ENCODE measurements at regions not wholly inside any gene's neighbourhood (a gene's known extent, or its start where the extent isn't known, plus 50 kb on each side); places are given as distances from the start of the nearest gene placed in this dataset.
"Not testable (repeated sequence)": the region's sequence is repeated elsewhere in the genome, so short reads cannot be mapped to it uniquely, and the experiment has no call there.

DNA sequence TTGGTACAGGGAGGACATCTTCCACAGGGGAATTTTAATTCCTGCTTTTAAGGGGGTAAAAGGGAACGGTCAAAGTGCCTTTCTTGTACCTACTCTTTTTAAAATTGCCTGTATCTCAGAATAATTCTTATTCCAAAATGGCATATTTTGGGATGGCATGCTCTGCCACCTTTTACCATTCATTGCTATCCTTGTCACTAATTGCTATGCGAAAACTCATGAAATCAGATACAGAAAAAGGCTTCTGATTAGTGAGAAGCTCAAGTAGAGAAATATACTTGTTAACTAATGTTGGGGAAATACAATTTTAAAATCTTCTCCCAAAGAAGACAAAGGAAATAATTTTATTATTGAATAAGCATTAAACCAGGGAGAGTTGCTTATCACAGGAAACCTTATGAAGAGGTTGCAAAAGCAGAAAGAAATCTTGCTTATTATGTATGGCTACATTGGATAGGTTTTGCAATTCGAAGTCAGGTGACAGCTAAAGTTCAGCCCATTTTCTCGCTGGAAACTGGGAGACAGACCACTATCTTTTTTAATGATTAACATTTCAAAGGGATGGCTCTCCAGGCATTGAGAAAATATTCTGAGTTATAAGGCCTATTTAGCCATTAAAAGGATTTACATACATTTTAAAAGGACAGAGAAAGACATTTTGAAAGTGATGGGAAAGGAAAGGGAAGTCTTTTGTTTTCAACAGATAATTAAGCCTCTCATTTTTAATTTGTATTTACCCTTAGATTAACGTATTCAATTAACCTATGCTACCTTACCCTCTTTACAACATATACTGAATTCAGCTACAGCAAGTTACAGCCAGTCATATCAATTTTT, 110.3 kb upstream of the PRSS16 start:
- DNase-seq (ENCODE audit: low spot score): no peak

- DNase-seq (ENCODE audit: low spot score): peak; percentile 25
Measured at GRCh38 chr6:27138406-27138805, 109.1 kb upstream of the PRSS16 start.

DNA sequence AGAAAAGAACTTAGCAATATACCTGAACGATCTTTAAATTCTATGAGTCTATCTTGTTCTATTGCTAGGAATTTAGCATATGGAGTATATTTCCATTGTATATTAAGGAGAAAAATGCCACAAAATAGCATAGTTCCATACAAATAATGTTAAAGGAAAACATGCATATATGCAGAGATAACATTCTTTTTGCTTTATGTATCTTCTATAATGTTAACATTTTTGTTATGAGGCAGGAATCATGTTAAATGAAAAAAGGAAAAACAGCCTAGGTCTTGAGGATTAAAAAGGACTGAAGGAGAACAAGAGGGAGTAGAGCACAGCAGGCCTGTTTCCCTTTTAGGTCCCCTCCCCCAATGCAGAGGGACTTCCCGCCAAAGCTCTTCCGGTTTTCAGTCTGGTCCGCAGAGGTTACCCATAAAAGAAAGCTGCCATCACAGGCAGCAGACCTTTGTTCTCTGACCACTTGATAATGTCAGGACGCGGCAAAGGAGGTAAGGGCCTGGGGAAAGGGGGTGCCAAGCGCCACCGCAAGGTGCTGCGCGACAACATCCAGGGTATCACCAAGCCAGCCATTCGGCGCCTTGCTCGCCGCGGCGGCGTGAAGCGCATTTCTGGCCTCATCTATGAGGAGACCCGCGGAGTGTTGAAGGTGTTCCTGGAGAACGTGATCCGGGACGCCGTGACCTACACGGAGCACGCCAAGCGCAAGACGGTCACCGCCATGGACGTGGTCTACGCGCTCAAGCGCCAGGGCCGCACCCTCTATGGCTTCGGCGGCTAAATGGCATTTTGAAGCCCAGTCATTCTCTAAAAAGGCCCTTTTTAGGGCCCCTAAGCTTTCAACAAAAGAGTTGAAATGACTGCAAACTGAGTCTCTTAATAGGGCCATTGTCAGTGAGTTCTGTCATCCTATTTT, 108.4 kb upstream of the PRSS16 start:
- peak; percentile 92 for DNase-seq (ENCODE audit: low spot score)

- DNase-seq (ENCODE audit: low spot score): peak; percentile 78
Measured at GRCh38 chr6:27139756-27140579, 107.5 kb upstream of the PRSS16 start.

GRCh38 chr6:27140999-27141528, 106.4 kb upstream of the PRSS16 start:
- DNase-seq (ENCODE audit: low spot score): peak; percentile 54

DNA sequence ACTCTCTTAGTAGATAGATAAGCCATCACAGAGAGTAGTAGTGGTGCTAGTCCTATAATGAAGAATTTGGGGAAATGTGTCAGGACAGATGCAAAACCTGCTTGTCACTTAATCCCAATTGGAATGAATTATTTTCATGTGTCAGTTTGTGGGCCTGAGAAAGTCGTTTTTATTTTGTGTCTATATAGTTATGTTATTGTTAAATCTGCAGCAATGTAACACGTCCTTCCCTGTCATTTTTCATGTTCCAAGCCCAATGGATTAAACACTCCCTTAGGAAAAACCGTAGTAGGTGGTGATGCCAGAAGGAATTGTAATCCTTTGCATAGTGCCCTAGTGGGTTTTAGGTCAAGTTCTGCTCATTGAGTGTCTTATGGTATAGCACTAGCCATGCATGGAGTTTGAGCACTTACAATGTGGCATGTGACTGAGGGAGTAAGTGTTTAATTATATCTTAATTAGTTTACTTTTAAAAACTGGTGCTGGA, 105.9 kb upstream of the PRSS16 start:
- DNase-seq (ENCODE audit: low spot score): peak; percentile 66

GRCh38 chr6:27143020-27143388, 104.5 kb upstream of the PRSS16 start:
- DNase-seq (ENCODE audit: low spot score): not testable (repeated sequence)

DNA sequence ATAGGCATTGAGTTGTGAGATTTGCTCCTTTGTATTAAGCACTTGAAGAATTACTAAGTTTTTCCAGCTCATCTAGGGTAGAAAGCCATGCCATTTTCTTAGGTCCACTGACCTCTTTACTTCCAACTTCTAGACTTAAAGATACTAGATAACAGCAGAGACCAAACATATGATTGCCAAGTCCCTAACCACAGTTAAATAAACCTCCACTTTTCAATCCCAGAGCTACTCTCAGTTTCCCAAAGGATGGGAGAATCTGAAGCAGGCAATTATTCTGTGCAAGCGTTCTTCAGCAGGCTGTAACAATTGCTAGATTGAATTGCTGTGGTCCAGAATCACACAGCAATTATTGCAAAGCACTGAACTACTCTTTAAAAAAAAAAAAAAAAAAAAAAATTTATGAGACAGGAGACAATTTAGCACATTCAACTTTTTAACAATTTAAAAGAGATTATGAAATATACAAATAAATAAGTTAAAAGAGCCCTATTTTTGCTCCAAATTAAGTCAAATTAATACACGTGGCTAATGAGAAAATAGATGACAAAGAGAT, 104.0 kb upstream of the PRSS16 start:
- DNase-seq (ENCODE audit: low spot score): peak; percentile 61

GRCh38 chr6:27144740-27145079, 102.8 kb upstream of the PRSS16 start:
- peak; percentile 75 for DNase-seq (ENCODE audit: low spot score)

DNA sequence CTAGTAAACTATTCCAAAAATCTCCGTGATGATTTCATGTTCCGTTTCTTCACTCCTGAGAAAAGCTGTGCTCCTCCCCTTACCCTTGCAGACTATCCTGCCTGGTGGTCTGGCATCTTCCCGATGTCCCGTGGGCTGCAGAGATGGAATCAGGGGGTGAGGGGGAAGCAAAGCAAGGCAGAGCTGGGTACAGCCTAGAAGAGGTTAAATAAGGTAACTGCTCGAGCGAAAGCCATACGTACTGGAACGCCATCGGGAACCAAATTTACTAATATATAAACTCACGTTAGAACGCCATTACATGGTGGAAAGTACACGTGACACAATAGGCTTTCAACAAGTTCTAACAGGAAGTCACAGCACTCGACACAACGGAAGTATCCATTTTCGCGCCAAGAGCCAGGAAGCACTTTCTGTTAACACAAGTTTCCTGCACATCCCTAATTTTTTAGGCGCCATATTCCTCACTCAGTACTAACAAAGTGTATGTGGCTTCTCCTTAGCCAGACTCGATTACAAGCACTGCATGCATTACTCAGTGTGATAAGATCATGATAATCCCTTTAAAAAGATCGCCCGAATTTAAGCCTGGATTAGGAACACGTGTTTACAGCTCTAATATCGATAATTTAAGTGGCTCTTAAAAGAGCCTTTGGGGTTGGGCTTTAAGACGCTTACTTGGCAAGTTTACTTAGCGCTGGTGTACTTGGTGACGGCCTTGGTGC, 101.6 kb upstream of the PRSS16 start:
- DNase-seq (ENCODE audit: low spot score): peak; percentile 94

DNA sequence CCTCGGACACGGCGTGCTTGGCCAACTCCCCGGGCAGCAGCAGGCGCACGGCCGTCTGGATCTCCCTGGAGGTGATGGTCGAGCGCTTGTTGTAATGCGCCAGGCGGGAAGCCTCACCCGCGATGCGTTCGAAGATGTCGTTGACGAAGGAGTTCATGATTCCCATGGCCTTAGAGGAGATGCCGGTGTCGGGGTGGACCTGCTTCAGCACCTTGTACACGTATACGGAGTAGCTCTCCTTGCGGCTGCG, 101.1 kb upstream of the PRSS16 start:
- not testable (repeated sequence) for DNase-seq (ENCODE audit: low spot score)

DNA sequence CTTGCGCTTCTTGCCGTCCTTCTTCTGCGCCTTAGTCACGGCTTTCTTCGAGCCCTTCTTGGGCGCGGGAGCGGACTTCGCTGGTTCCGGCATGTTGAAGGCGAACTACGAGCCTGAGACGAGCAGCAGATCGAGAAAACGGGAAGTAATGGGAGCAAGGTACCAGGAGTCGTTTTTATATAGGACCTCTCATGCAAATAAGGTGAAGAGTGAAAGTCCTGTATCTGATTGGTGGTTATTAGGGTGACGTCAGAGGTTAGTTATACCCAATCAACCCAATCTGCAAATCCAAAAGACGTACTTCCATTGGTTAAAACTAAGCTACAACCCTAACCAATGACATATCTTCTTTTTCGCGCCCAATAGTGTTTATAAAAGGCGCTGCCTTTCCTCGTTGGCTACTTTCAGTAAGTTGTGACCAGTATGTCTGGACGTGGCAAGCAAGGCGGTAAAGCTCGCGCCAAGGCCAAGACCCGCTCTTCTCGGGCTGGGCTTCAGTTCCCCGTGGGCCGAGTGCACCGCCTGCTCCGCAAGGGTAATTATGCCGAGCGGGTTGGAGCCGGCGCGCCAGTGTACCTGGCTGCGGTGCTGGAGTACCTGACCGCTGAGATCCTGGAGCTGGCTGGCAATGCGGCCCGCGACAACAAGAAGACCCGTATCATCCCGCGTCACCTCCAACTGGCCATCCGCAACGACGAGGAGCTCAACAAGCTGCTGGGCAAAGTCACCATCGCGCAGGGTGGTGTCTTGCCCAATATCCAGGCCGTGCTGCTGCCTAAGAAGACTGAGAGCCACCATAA, 100.6 kb upstream of the PRSS16 start:
- peak; percentile 99 for DNase-seq (ENCODE audit: low spot score)

GRCh38 chr6:27148404-27148795, 99.1 kb upstream of the PRSS16 start:
- DNase-seq (ENCODE audit: low spot score): no peak

GRCh38 chr6:27149150-27149549, 98.4 kb upstream of the PRSS16 start:
- peak; percentile 67 for DNase-seq (ENCODE audit: low spot score)

DNA sequence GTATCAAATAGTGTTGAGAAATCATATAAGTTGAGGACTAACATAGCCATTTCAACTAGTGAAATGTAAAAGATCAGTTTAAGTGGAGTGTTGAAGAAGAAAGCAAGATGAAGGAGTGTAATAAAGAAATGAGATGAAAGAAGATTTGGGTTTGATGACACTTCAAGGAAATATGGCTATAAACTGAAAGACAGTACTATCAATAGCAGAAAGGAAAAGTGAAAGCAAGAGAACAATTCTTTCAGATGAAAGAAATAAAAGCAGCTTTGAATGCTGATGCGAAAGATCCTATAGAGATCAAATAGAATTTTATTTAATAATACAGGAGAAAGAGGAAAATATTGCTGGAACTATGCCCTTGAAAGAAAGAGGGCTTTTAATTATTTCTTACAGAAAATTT, 92.8 kb upstream of the PRSS16 start:
- DNase-seq (ENCODE audit: low spot score): no peak

DNA sequence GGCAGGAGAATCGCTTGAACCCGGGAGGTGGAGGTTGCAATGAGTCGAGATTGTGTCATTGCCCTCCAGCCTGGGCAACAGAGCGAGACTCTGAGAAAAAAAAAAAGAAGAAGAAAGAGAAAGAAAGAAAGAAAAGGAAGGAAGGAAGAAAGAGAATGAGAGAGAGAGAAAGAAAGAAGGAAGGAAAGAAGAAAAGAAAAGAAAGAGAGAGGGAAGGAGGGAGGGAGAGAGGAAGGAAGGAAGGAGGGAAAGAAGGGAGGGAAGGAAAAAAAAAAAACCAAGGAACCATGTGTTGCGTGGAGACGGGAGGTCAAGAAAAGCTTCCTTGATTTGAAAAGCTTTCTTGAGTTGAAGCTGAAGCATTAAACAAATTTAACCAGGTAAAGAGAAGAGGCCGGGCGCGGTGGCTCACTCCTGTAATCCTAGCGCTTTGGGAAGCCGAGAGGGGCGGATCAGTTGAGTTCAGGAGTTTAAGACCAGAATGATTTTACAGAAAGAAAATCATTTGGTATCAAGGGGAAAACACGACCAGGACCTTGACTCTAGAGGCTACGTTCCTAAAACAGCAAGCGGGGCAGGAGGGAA, 90.5 kb upstream of the PRSS16 start:
- no peak for DNase-seq (ENCODE audit: low spot score)

DNA sequence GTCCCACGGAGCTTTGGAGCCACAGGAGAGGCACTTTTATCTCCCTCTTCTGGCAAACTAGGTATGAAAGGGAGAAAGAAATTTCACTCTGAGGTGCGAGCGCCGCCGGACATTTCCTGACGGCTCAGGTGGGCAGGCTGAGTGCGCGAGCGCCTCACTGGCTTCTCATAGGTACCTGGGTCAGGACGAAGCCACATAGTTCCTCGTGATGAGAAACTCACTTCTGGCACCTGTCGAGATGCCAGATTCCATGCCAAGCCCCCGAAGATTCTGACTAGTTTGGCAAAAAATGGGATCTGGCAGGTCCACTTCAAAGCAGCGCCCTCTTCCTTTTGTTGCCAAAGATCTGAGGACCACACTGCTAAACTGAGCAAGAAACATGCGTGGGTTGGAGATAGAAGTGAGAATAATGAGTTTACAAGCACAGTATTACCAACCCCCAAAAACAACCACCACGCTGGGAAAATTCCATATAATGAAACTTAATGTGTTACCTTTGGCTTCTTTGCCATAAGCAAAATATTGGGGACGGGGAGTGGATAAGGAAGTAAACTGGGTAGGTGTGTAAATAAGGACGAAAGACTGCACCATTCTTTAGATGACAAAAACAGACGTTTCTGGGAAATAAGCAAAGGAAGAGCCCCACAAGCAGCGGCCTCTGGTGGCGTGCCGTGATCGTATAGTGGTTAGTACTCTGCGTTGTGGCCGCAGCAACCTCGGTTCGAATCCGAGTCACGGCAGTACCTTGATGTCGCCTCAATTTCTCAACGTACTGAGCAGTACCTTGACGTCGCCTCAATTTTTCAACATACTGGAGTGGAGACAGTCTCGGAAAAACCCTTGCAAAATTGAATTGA, 89.8 kb upstream of the PRSS16 start:
- peak; percentile 80 for DNase-seq (ENCODE audit: low spot score)

- DNase-seq (ENCODE audit: low spot score): no peak
Measured at GRCh38 chr6:27158316-27158643, 89.2 kb upstream of the PRSS16 start.

- no peak for DNase-seq (ENCODE audit: low spot score)
Measured at GRCh38 chr6:27159725-27160124, 87.8 kb upstream of the PRSS16 start.

All from NAMALWA (cell line).